ENCODE measurements at regions not wholly inside any gene's neighbourhood (a gene's known extent, or its start where the extent isn't known, plus 50 kb on each side); places are given as distances from the start of the nearest gene placed in this dataset.

- Histone ChIP-seq H3K9me3 (no peaks in the 10 kb centered on the region), H3K36me3 (no peaks in the 10 kb centered on the region), H3K4me1 (ENCODE audit: control insufficient read depth in 1 of 2, low read depth in 2 of 2) (peaks cover 54 to 92% of the 10 kb centered on the region in 2 donors), H3K4me3 (peak overlapping the region; percentile 70), H3K27ac (peak overlapping the region; percentile 78 to 87), H3K27me3 (replicated peaks; ENCODE audit: insufficient read depth) (no peaks in the 10 kb centered on the region)
- DNase-seq (ENCODE audit: low spot score), result no peak
- TF ChIP-seq CTCF (IDR thresholded peaks at IDR 0.05), result no peak
- no peak for ATAC-seq (ENCODE audit: insufficient number of reproducible peaks, low FRiP score, low read depth)
Observed at GRCh38 chr7:130913639-130914553, 179.9 kb upstream of the KLF14 start.

- DNase-seq (ENCODE audit: low spot score), result no peak
- no peak overlapping the region for H3K4me3 ChIP-seq
- no peaks in the 10 kb centered on the region for H3K27me3 ChIP-seq (replicated peaks; ENCODE audit: insufficient read depth)
- ATAC-seq (ENCODE audit: insufficient number of reproducible peaks, low FRiP score, low read depth), result no peak
- peaks cover 58 to 95% of the 10 kb centered on the region in 2 donors for H3K4me1 ChIP-seq (ENCODE audit: control insufficient read depth in 1 of 2, low read depth in 2 of 2)
- peak overlapping the region; percentile 78 to 87 for H3K27ac ChIP-seq
- H3K9me3 ChIP-seq, result no peaks in the 10 kb centered on the region
- no peaks in the 10 kb centered on the region for H3K36me3 ChIP-seq
- TF ChIP-seq CTCF (IDR thresholded peaks at IDR 0.05), result no peak
Observed at GRCh38 chr7:130914554-130915294, 180.7 kb upstream of the KLF14 start.

- H3K9me3 ChIP-seq, result no peaks in the 10 kb centered on the region
- H3K27ac ChIP-seq, result no peak overlapping the region
- TF ChIP-seq CTCF (IDR thresholded peaks at IDR 0.05), result no peak
- no peak overlapping the region for H3K4me3 ChIP-seq
- DNase-seq (ENCODE audit: low spot score) (no peak), ATAC-seq (ENCODE audit: insufficient number of reproducible peaks, low FRiP score, low read depth) (no peak)
- no peaks in the 10 kb centered on the region for H3K36me3 ChIP-seq
- H3K27me3 ChIP-seq (replicated peaks; ENCODE audit: insufficient read depth), result no peaks in the 10 kb centered on the region
- peaks cover 65 to 94% of the 10 kb centered on the region in 2 donors for H3K4me1 ChIP-seq (ENCODE audit: control insufficient read depth in 1 of 2, low read depth in 2 of 2)
Observed at GRCh38 chr7:130917669-130918128, 183.7 kb upstream of the KLF14 start.

GRCh38 chr7:130918129-130919052 lies 184.4 kb upstream of the KLF14 start:
- H3K4me3 ChIP-seq, result no peak overlapping the region
- TF ChIP-seq CTCF (IDR thresholded peaks at IDR 0.05), result no peak
- peak overlapping the region; percentile 48 to 80 for H3K27ac ChIP-seq
- ATAC-seq (ENCODE audit: insufficient number of reproducible peaks, low FRiP score, low read depth) (no peak), DNase-seq (ENCODE audit: low spot score) (no peak)
- H3K36me3 ChIP-seq, result no peaks in the 10 kb centered on the region
- peaks cover 67 to 98% of the 10 kb centered on the region in 2 donors for H3K4me1 ChIP-seq (ENCODE audit: control insufficient read depth in 1 of 2, low read depth in 2 of 2)
- H3K27me3 ChIP-seq (replicated peaks; ENCODE audit: insufficient read depth), result no peaks in the 10 kb centered on the region
- H3K9me3 ChIP-seq, result no peaks in the 10 kb centered on the region

Data from thoracic aorta (tissue), 2 donors.